ENCODE measurements at regions not wholly inside any gene's neighbourhood (a gene's known extent, or its start where the extent isn't known, plus 50 kb on each side); places are given as distances from the start of the nearest gene placed in this dataset.
"Not testable (repeated sequence)": the region's sequence is repeated elsewhere in the genome, so short reads cannot be mapped to it uniquely, and the experiment has no call there.

DNA sequence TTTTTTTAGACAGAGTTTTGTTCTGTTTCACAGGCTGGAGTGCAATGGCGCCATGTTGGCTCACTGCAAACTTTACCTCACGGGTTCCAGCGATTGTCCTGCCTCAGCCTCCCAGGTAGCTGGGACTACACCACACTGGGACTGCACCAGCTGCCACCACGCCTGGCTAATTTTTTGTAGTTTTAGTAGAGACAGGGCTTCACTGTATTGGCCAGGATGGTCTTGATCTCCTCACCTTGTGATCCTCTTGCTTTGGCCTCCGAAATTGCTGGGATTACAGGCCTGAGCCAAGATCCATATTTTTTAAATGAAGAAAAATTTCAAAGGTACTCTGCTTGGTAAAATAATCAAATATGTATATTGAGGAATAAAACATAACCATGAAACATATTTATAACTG lies 195.8 kb upstream of the TPTE start:
- not testable (repeated sequence) for H3K4me3 ChIP-seq, H3K27me3 ChIP-seq

DNA sequence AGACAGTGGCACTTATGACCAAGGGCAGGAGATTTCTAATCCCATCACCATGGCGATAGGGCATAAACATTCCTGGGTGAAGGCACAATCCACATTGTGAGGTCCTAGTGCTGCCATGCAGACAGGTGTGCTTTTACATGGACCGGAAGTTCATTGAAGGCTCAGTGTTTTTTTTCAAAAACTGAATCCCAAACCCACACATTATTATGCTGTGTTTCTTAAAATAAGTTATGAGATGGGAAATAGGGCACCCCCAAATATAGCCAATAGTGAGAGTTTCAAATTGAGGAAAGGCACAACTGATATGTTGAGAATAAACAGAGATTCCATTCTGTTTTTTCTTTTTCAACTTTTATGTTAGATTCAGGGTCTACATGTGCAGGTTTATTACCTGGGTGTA lies 195.2 kb upstream of the TPTE start:
- not testable (repeated sequence) for H3K27ac ChIP-seq, H3K36me3 ChIP-seq, H3K4me1 ChIP-seq, H3K27me3 ChIP-seq, H3K4me3 ChIP-seq, DNase-seq
- H3K9me3 ChIP-seq, result peaks cover 0 to 32% (median 5%) of the 10 kb centered on the region in 4 donors

More for the DNA sequence above, 195.8 kb upstream of the TPTE start:
- peak in 1 of 3 donors; percentile 83 for DNase-seq
- H3K36me3 ChIP-seq, H3K27ac ChIP-seq, H3K4me1 ChIP-seq: not testable (repeated sequence)
- peaks cover 0 to 26% (median 4%) of the 10 kb centered on the region in 4 donors for H3K9me3 ChIP-seq

DNA sequence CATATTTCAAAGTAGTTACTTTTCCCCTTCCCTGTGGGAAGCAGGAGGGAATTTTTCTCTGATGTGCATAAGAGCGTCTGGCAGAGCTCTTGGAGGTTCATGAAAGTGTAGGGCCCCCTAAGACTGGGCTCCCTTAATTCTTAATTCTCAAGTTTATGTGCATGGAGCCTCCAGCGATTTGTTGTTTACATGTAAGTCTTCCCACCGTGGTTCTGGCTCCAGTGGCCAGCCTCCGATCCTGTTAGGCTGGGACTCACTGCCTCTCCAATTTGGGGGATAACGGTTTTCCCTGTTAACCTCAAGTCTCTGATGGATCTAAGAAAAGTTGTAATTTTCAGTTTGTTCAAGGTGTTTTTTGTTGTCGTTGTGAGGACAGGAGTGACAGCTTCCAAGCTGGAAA lies 192.7 kb upstream of the TPTE start:
- not testable (repeated sequence) for H3K27me3 ChIP-seq, H3K36me3 ChIP-seq, H3K27ac ChIP-seq, DNase-seq, H3K4me1 ChIP-seq, H3K4me3 ChIP-seq
- peaks cover 0 to 43% (median 6%) of the 10 kb centered on the region in 4 donors for H3K9me3 ChIP-seq

DNA sequence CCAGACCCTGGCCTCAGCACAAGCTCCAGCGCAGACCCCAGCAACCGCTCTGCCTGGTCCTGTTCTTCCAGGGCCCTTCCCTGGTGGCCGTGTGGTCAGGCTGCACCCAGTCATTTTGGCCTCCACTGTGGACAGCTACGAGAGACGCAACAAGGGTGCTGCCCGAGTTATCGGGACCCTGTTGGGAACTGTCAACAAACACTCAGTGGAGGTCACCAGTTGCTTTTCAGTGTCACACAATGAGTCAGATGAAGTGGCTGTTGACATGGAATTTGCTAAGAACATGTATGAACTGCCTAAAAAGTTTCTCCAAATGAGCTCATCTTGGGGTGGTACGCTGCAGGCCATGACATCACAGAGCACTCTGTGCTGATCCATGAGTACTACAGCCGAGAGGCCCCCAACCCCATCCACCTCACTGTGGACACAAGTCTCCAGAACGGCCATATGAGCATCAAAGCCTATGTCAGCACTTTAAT lies 190.7 kb upstream of the TPTE start:
- not testable (repeated sequence) for H3K36me3 ChIP-seq, H3K4me1 ChIP-seq, H3K27me3 ChIP-seq, H3K4me3 ChIP-seq, H3K27ac ChIP-seq
- H3K9me3 ChIP-seq, result peaks cover 0 to 39% (median 6%) of the 10 kb centered on the region in 4 donors
- peak in 1 of 3 donors; percentile 60 for DNase-seq

DNA sequence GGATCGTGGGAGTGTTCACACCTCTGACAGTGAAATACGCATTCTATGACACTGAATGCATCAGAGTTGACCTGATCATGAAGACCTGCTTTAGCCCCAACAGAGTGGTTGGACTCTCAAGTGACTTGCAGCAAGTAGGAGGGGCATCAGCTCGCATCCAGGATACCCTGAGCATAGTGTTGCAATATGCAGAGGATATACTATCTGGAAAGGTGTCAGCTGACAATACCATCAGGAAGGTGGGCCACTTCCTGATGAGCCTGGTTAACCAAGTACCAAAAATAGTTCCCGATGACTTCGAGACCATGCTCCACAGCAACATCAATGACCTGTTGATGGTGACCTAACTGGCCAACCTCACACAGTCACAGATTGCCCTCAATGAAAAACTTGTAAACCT lies 190.2 kb upstream of the TPTE start:
- H3K27me3 ChIP-seq, H3K27ac ChIP-seq, DNase-seq, H3K4me1 ChIP-seq, H3K36me3 ChIP-seq, H3K4me3 ChIP-seq: not testable (repeated sequence)
- H3K9me3 ChIP-seq, result peaks cover 0 to 39% (median 6%) of the 10 kb centered on the region in 4 donors

DNA sequence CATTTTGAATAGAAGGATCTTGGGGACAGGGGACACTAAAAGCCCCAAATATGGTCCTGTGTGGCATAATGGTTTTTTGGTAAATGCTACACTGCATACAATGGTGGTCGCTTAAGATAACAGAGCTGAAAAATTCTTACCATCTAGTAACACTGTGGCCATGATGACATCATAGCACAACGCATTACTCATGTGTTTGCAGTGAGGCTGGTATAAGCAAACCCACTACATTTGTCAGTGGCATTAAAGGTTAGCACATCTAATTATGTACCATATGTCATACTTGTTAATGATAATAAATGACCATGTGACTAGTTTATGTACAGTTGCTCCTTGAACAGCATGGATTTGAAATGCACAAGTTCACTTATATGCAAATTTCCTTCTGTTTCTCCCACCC lies 188.4 kb upstream of the TPTE start:
- H3K36me3 ChIP-seq, H3K4me3 ChIP-seq, H3K27me3 ChIP-seq, H3K27ac ChIP-seq, H3K4me1 ChIP-seq, DNase-seq: not testable (repeated sequence)
- peaks cover 0 to 33% (median 4%) of the 10 kb centered on the region in 4 donors for H3K9me3 ChIP-seq

DNA sequence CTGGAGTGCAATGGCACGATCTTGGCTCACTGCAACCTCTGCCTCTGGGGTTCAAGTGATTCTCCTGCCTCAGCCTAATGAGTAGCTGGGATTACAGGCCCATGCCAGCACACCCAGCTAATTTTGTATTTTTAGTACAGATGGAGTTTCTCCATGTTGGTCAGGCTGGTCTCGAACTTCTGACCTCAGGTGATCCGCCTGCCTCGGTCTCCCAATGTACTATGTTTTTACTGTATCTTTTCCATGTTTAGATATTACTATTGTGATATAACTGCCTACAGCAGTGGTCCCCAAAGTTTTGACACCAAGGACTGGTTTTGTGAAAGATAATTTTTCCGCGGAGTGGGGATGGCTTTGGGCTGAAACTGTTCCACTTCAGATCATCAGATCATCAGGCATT lies 187.0 kb upstream of the TPTE start:
- H3K4me3 ChIP-seq, DNase-seq, H3K4me1 ChIP-seq, H3K27ac ChIP-seq, H3K27me3 ChIP-seq, H3K36me3 ChIP-seq: not testable (repeated sequence)
- peaks cover 0 to 38% (median 2%) of the 10 kb centered on the region in 4 donors for H3K9me3 ChIP-seq

DNA sequence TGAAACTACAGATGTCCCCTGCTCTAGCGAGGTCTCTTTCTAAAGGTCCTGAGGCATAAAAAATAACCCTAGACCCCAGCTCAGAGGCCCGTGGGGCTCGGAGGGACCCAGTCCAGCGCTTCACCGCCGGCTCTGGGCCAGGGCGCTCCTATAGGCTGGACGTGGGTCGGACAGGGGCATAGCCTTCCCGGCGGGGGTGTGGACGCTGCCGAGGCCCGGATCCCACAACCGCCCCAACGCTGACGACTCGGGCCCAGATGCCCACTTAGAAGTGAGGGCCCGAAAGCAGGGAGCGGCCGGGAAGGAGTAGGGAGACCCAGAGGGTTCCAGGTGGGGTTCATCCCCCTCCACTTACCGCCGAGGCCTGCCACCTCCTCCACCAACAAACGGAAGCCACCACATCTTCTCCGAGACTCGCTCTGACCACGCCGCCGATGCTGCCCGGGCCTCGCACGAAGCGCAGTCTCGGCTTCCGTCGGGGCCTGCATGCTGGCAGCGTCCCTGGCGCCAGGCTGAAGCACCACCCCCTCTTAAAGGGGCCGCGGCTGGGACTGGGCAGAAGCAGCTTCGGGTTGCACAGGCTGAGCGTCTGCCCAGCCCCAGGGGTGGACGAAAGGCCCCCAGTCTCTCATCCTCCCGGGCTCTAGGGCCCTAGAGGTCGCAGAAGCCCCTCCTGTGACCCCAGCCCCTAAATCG lies 179.0 kb upstream of the TPTE start:
- H3K36me3 ChIP-seq, H3K27ac ChIP-seq, H3K4me3 ChIP-seq, H3K27me3 ChIP-seq, H3K4me1 ChIP-seq, DNase-seq: not testable (repeated sequence)
- H3K9me3 ChIP-seq, result peaks cover 0 to 40% (median 11%) of the 10 kb centered on the region in 4 donors

DNA sequence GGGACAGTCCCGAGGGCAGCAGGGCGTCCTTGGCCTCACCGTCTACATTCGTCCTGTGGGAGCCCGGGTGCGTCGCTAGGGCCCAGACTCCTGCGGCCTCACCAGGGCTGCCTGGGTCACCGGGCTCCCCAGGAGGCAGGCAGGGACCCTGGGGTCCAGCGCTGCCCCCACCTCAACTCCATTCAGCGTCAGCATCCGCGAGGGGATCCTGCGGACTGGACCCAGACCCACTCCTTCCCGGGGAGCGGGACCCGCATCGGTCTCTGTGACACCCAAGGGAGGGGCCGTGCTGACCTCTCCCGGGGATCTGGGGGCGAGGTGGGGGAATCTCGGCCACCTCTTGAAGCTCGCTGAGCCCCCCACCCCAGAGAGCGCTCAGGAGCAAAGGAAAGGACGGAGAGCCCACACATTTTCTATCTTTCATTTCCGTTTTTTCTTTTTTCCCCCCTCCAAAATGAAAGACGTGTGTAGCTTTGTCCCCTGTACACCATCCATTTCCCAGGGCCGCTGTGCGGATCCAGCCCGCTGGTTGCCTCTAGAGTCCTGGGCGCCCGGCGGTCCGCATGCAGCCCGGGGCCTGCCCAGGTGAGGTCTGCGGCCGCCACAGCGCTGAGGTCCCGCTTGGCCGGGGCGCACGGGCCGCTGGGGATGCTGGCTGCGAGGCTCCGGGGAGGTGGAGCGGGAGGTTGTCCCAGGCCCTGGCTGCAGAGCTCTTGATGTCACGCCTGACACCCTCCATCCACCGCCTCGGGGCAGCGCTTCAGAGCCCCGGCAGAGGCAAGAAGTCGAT lies 178.0 kb upstream of the TPTE start:
- DNase-seq, result peak in 1 of 3 donors; percentile 53
- not testable (repeated sequence) for H3K27ac ChIP-seq, H3K4me1 ChIP-seq, H3K36me3 ChIP-seq, H3K27me3 ChIP-seq, H3K4me3 ChIP-seq
- peaks cover 0 to 39% (median 12%) of the 10 kb centered on the region in 4 donors for H3K9me3 ChIP-seq

DNA sequence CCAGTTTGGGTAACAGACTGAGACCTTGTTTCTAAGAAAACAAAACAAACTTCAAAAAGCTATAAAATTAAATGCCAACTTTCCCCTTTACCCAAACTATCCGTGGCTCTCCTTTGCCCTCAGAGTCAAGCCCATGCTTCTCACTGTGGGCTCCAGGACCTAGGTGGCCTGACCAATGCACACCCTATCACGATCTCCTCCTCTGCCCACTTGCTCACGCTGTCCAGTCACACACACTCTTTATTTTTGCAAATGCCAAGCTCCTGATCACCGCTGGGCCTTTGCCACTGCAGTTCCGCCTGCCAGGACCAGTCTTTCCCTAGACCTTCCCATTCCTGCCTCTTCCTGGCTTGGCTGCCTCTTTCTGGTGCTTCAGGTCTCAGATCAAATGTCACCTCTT lies 177.1 kb upstream of the TPTE start:
- H3K27ac ChIP-seq, H3K4me3 ChIP-seq, H3K36me3 ChIP-seq, DNase-seq, H3K4me1 ChIP-seq, H3K27me3 ChIP-seq: not testable (repeated sequence)
- peaks cover 0 to 36% (median 12%) of the 10 kb centered on the region in 4 donors for H3K9me3 ChIP-seq

DNA sequence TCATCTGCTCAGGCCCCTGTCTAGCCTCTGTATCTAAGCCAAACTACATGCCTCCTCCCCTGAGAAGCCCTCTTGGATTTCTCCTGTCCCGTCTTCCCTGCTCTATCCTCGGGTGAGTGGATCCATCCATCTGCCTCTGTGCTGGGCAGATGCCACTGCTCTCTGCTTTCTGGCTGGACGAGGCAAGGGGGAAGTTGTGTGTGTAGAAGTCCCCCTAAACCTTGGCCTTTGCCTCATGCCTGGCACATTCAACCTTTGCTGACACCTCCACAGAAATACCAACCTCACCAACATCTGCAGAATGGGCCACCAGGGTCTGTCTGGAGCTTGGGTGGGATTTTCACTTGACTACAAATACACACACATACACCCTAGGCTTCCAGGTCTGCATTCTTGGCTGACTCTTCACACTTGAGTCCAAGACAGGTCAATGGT lies 176.2 kb upstream of the TPTE start:
- DNase-seq, result peak in 1 of 3 donors; percentile 48
- H3K27me3 ChIP-seq, H3K27ac ChIP-seq, H3K4me1 ChIP-seq, H3K36me3 ChIP-seq, H3K4me3 ChIP-seq: not testable (repeated sequence)
- peaks cover 0 to 36% (median 12%) of the 10 kb centered on the region in 4 donors for H3K9me3 ChIP-seq

DNA sequence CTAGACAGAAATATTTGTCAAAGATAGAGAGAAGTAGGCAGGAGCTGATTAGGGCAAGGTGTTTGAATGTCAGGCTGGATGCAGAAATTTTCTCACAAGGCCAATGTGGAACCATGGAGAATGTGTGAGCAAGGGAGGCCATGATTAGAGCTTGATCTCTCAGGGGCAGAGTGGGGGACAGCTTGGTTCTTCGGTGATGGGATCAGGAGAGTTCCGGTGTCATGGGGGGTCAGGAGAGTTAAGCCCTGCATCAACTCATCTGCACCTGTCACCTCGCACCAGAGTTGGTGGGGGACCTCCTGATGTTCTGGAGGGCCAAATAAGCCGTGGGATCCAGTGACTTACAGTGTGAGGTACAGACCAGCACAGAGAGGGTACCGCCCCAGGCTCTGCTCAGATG lies 175.1 kb upstream of the TPTE start:
- H3K27ac ChIP-seq, H3K36me3 ChIP-seq, DNase-seq, H3K27me3 ChIP-seq, H3K4me3 ChIP-seq, H3K4me1 ChIP-seq: not testable (repeated sequence)
- H3K9me3 ChIP-seq, result peaks cover 0 to 36% (median 12%) of the 10 kb centered on the region in 4 donors

DNA sequence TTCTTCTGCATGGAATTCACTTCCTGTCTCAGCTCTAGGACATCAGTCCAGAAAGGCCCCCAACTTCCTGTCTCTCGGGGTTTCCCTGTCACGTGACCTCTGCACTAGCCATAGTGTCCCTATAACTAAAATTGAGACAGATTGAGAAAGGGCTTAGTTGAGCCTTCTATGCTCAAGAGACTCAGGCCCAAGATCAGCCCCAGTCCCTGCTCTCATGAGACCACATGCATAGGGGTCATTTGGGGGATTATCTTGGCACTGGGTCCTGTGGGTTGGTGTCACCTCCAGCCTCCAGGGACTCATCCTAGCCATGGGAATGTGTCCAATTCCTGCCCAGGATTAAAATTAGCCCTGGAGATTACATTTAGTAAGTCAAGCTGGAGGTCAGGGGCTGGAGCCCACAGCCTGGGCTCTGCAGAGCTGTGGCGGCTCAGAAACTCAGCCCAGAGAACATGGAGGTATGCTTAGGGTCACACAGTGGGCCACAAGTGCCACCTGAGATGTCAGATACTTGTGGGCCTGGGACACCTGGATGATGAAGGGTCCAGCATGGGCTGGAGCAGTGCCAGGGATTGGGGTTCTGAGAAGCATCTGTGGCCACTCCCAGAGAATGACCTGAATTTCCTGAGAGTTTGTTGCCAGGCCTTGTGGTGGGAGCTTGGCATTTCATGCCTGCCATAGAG lies 174.3 kb upstream of the TPTE start:
- peaks cover 0 to 33% (median 12%) of the 10 kb centered on the region in 4 donors for H3K9me3 ChIP-seq
- not testable (repeated sequence) for H3K36me3 ChIP-seq, H3K27me3 ChIP-seq, DNase-seq, H3K4me1 ChIP-seq, H3K27ac ChIP-seq, H3K4me3 ChIP-seq

DNA sequence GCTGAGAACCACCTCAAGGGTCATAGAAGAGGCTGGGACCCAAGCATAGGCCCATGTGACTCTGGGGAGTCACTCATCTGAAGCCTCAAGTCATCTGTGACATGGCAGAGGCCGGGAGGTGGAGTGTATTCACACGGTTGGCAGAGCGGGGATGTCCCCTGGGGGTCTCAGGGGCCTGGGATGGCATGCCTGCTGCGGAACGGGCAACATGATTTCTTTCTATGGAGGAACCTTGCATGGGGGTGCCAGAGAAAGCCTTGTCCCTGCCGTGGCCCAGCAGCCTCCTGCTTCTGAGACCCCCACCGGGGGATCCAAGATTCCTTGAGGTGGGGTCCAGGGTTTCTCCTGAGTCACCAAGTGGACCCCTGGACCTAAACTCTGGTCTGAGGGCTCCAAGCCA lies 173.7 kb upstream of the TPTE start:
- not testable (repeated sequence) for H3K36me3 ChIP-seq, H3K4me3 ChIP-seq, H3K4me1 ChIP-seq, H3K27me3 ChIP-seq, H3K27ac ChIP-seq
- H3K9me3 ChIP-seq, result peaks cover 0 to 33% (median 12%) of the 10 kb centered on the region in 4 donors
- peak in 1 of 3 donors; percentile 47 for DNase-seq

DNA sequence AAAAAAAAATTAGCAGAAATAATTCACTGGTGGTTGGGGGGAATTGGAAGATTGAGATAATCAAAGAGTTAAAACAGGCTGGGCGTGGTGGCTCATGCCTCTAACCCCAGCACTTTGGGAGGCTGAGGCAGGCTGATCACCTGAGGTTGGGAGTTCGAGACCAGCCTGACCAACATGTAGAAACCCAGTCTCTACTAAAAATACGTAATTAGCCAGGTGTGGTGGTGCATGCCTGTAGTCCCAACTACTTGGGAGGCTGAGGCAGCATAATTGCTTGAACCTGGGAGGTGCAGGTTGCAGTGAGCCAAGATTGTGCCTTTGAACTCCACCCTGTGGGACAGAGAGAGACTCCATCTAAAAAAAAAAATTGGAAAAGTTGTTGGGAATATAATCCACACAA lies 173.2 kb upstream of the TPTE start:
- H3K27me3 ChIP-seq, DNase-seq, H3K27ac ChIP-seq, H3K36me3 ChIP-seq, H3K4me3 ChIP-seq, H3K4me1 ChIP-seq: not testable (repeated sequence)
- peaks cover 0 to 37% (median 12%) of the 10 kb centered on the region in 4 donors for H3K9me3 ChIP-seq

All from Peyer's patch (tissue), 4 donors.